ENCODE measurements at regions not wholly inside any gene's neighbourhood (a gene's known extent, or its start where the extent isn't known, plus 50 kb on each side); places are given as distances from the start of the nearest gene placed in this dataset.

GRCh38 chr3:74501007-74501406 lies 113.5 kb downstream of the CNTN3 start:
- Histone ChIP-seq H3K79me1 (ENCODE audit: insufficient read depth, low read depth, low read length, poor library complexity, severe bottlenecking) (no peaks in the 10 kb centered on the region), H2BK15ac (ENCODE audit: low read depth, low read length) (no peak overlapping the region), H3K56ac (ENCODE audit: insufficient read length, low read depth, low read length) (no peak overlapping the region), H2BK5ac (ENCODE audit: insufficient read length, low read length) (no peak overlapping the region), H4K91ac (ENCODE audit: insufficient read length, low read depth, low read length) (no peak overlapping the region), H2BK12ac (ENCODE audit: insufficient read length, low read depth, low read length) (no peak overlapping the region), H4K5ac (ENCODE audit: insufficient read length, low read depth, low read length) (no peak overlapping the region), H3K27me3 (ENCODE audit: insufficient read depth, low read length) (no peaks in the 10 kb centered on the region), H3K9ac (ENCODE audit: extremely low read depth, insufficient read length, low read length) (no peak overlapping the region), H2BK120ac (ENCODE audit: low read depth, low read length, poor library complexity, severe bottlenecking) (no peak overlapping the region), H2BK20ac (ENCODE audit: low read depth, low read length, poor library complexity, severe bottlenecking) (no peak overlapping the region), H2AFZ (ENCODE audit: low read length) (no peak overlapping the region), H4K8ac (replicated peaks; ENCODE audit: insufficient read length, low read depth, low read length) (no peak overlapping the region), H3K9me3 (ENCODE audit: control insufficient read depth, low read depth, low read length) (no peaks in the 10 kb centered on the region), H3K4ac (ENCODE audit: low read depth, low read length) (no peak overlapping the region), H3K23me2 (ENCODE audit: insufficient read length, low read depth, low read length, poor library complexity, severe bottlenecking) (no peaks in the 10 kb centered on the region), H3K4me2 (ENCODE audit: insufficient read depth, insufficient read length, low read length) (no peak overlapping the region), H3K4me1 (ENCODE audit: insufficient read depth, low read length) (no peaks in the 10 kb centered on the region), H3K18ac (ENCODE audit: insufficient read length, low read depth, low read length) (no peak overlapping the region), H3K14ac (ENCODE audit: insufficient read depth, low read length) (no peak overlapping the region), H4K20me1 (ENCODE audit: control insufficient read depth, insufficient read depth, insufficient read length) (no peaks in the 10 kb centered on the region), H3T11ph (ENCODE audit: low read length) (no peak overlapping the region), H3K23ac (ENCODE audit: insufficient read length, low read depth, low read length) (no peak overlapping the region), H3K79me2 (ENCODE audit: insufficient read depth, low read length) (no peaks in the 10 kb centered on the region), H3K27ac (ENCODE audit: insufficient read length, low read depth, low read length) (no peak overlapping the region), H2AK5ac (ENCODE audit: insufficient read length, low read length) (no peak overlapping the region)
- H3K36me3 Mint-ChIP-seq (ENCODE audit: insufficient read depth in 1 of 3, low read depth in 3 of 3), result no peaks in the 10 kb centered on the region
- no peak for TF ChIP-seq CTCF (conservative IDR thresholded peaks at IDR 0.05)
- no peaks in the 10 kb centered on the region for H3K4me1 Mint-ChIP-seq
- H3K27me3 Mint-ChIP-seq (ENCODE audit: low read depth), result no peaks in the 10 kb centered on the region
- H3K27ac Mint-ChIP-seq, result no peak overlapping the region
- WGBS (ENCODE audit: extremely low coverage, insufficient read length, low lambda C conversion rate), result no CpG with 5 or more reads among the region's 6 CpGs
- no peak for DNase-seq
- no peaks in the 10 kb centered on the region for H3K9me3 Mint-ChIP-seq
- H3K4me3 Mint-ChIP-seq, result no peak overlapping the region

Measured in H9 (cell line).